Naive thymus-derived CD8-positive, alpha-beta T cell (primary cell): ENCODE measurements at regions not wholly inside any gene's neighbourhood (a gene's known extent, or its start where the extent isn't known, plus 50 kb on each side); places are given as distances from the start of the nearest gene placed in this dataset.
"Not testable (repeated sequence)": the region's sequence is repeated elsewhere in the genome, so short reads cannot be mapped to it uniquely, and the experiment has no call there.

Source experiments
- ATAC-seq, 2 donors: fragments of 150-1000 bp; cut with Tn5 transposase in 1 of 2; sonication (Bioruptor Pico), chemical (Tn5 transposase) in 1 of 2; 1 replicate in 1 of 2; 2 replicates in 1 of 2; pipeline ENCODE4 v1.10.0; 2021; ENCODE audit warnings: mild to moderate bottlenecking in 2 of 2, moderate library complexity in 2 of 2
- POLR2A ChIA-PET: fragments of 350-600 bp; sonication (Branson Sonifier 250); formaldehyde crosslinking; loops from one replicate; lab custom pipeline; 2021; ENCODE audit warnings: antibody characterized with exemption; lab: Charles Lee
- DNase-seq, 10 donors: peaks; one replicate each; pipeline versions ENCODE4 v3.0.0 to v3.0.0-alpha.2; 2020 to 2022
- H3K27ac Mint-ChIP-seq, 10 donors: one replicate each; pipeline ENCODE4 v1.8.0; 2020 to 2022; ENCODE audit warnings: mild to moderate bottlenecking in 10 of 10, mixed read lengths in 10 of 10, moderate library complexity in 4 of 10, inconsistent platforms in 1 of 10
- H3K27me3 Mint-ChIP-seq, 5 donors: one replicate each; pipeline ENCODE4 v1.8.0; 2021 to 2022; ENCODE audit warnings: mixed read lengths in 5 of 5
- H3K36me3 Mint-ChIP-seq, 3 donors: one replicate each; pipeline ENCODE4 v1.8.0; 2020 to 2022; ENCODE audit warnings: mixed read lengths in 3 of 3, mild to moderate bottlenecking in 2 of 3, inconsistent platforms in 1 of 3
- H3K4me1 Mint-ChIP-seq, 4 donors: one replicate each; pipeline ENCODE4 v1.8.0; 2021 to 2022; ENCODE audit warnings: mixed read lengths in 4 of 4
- H3K4me3 Mint-ChIP-seq, 10 donors: one replicate each; pipeline ENCODE4 v1.8.0; 2020 to 2022; ENCODE audit warnings: mild to moderate bottlenecking in 10 of 10, mixed read lengths in 10 of 10, moderate library complexity in 6 of 10, inconsistent platforms in 1 of 10
- H3K9me3 Mint-ChIP-seq, 9 donors: one replicate each; pipeline ENCODE4 v1.8.0; 2020 to 2022; ENCODE audit warnings: mixed read lengths in 9 of 9, mild to moderate bottlenecking in 3 of 9, inconsistent platforms in 1 of 9, moderate library complexity in 1 of 9

GRCh38 chr9:62897411-62898225 lies 1707.8 kb downstream of the SPATA31A7 start:
- ATAC-seq (peak in 1 of 2 donors; percentile 44), DNase-seq (peak in 9 of 10 donors; percentile 20 to 87 (median 67))
- POLR2A ChIA-PET, H3K36me3 Mint-ChIP-seq, H3K27me3 Mint-ChIP-seq, H3K4me1 Mint-ChIP-seq, H3K9me3 Mint-ChIP-seq: not testable (repeated sequence)
- peak overlapping the region in 6 of 10 donors; percentile 19 to 96 (median 39) for H3K27ac Mint-ChIP-seq
- peak overlapping the region; percentile 14 to 98 (median 68) for H3K4me3 Mint-ChIP-seq

GRCh38 chr9:62899666-62900065 lies 1709.8 kb downstream of the SPATA31A7 start:
- H3K36me3 Mint-ChIP-seq, H3K27me3 Mint-ChIP-seq, H3K4me1 Mint-ChIP-seq, H3K27ac Mint-ChIP-seq, POLR2A ChIA-PET, H3K9me3 Mint-ChIP-seq, ATAC-seq, H3K4me3 Mint-ChIP-seq: not testable (repeated sequence)
- peak in 1 of 10 donors; percentile 42 for DNase-seq

GRCh38 chr9:62904061-62904460 lies 1714.2 kb downstream of the SPATA31A7 start:
- H3K4me1 Mint-ChIP-seq, H3K4me3 Mint-ChIP-seq, H3K27me3 Mint-ChIP-seq, ATAC-seq, H3K27ac Mint-ChIP-seq, H3K36me3 Mint-ChIP-seq, H3K9me3 Mint-ChIP-seq, POLR2A ChIA-PET: not testable (repeated sequence)
- DNase-seq = peak in 1 of 10 donors; percentile 56

GRCh38 chr9:62905722-62906121 lies 1715.9 kb downstream of the SPATA31A7 start:
- H3K27me3 Mint-ChIP-seq, H3K27ac Mint-ChIP-seq, H3K4me1 Mint-ChIP-seq, ATAC-seq, POLR2A ChIA-PET, H3K9me3 Mint-ChIP-seq, H3K36me3 Mint-ChIP-seq, H3K4me3 Mint-ChIP-seq: not testable (repeated sequence)
- DNase-seq = peak in 1 of 10 donors; percentile 23

- H3K9me3 Mint-ChIP-seq, H3K4me1 Mint-ChIP-seq, ATAC-seq, H3K36me3 Mint-ChIP-seq, H3K27ac Mint-ChIP-seq, POLR2A ChIA-PET, H3K27me3 Mint-ChIP-seq, H3K4me3 Mint-ChIP-seq: not testable (repeated sequence)
- DNase-seq = peak in 1 of 10 donors; percentile 26
These were observed 1718.0 kb downstream of the SPATA31A7 start for GRCh38 chr9:62907866-62908265.

- H3K27me3 Mint-ChIP-seq, H3K9me3 Mint-ChIP-seq, H3K4me1 Mint-ChIP-seq, H3K4me3 Mint-ChIP-seq, ATAC-seq, POLR2A ChIA-PET, H3K36me3 Mint-ChIP-seq, H3K27ac Mint-ChIP-seq: not testable (repeated sequence)
- DNase-seq = peak in 1 of 10 donors; percentile 41
These were observed 1718.4 kb downstream of the SPATA31A7 start for GRCh38 chr9:62908271-62908670.

- H3K36me3 Mint-ChIP-seq, ATAC-seq, H3K9me3 Mint-ChIP-seq, H3K27me3 Mint-ChIP-seq, DNase-seq, H3K4me3 Mint-ChIP-seq, H3K27ac Mint-ChIP-seq, POLR2A ChIA-PET, H3K4me1 Mint-ChIP-seq: not testable (repeated sequence)
These were observed 1719.6 kb downstream of the SPATA31A7 start for GRCh38 chr9:62909447-62909846.

- ATAC-seq, DNase-seq, H3K36me3 Mint-ChIP-seq, H3K9me3 Mint-ChIP-seq, H3K4me3 Mint-ChIP-seq, POLR2A ChIA-PET, H3K27ac Mint-ChIP-seq, H3K4me1 Mint-ChIP-seq, H3K27me3 Mint-ChIP-seq: not testable (repeated sequence)
These were observed 1722.4 kb downstream of the SPATA31A7 start for GRCh38 chr9:62912278-62912677.

GRCh38 chr9:62915168-62915567 lies 1725.3 kb downstream of the SPATA31A7 start:
- DNase-seq = peak in 1 of 10 donors; percentile 9
- H3K4me3 Mint-ChIP-seq, POLR2A ChIA-PET, H3K27ac Mint-ChIP-seq, H3K36me3 Mint-ChIP-seq, H3K27me3 Mint-ChIP-seq, H3K4me1 Mint-ChIP-seq, ATAC-seq, H3K9me3 Mint-ChIP-seq: not testable (repeated sequence)

GRCh38 chr9:62915661-62916060 lies 1725.8 kb downstream of the SPATA31A7 start:
- H3K4me3 Mint-ChIP-seq, H3K27me3 Mint-ChIP-seq, H3K4me1 Mint-ChIP-seq, H3K36me3 Mint-ChIP-seq, POLR2A ChIA-PET, H3K27ac Mint-ChIP-seq, H3K9me3 Mint-ChIP-seq: not testable (repeated sequence)
- ATAC-seq (peak; percentile 97 to 100), DNase-seq (peak in 2 of 10 donors; percentile 25 to 29)

- H3K27me3 Mint-ChIP-seq, POLR2A ChIA-PET, H3K4me3 Mint-ChIP-seq, ATAC-seq, H3K36me3 Mint-ChIP-seq, H3K27ac Mint-ChIP-seq, H3K9me3 Mint-ChIP-seq, H3K4me1 Mint-ChIP-seq: not testable (repeated sequence)
- DNase-seq = peak in 1 of 10 donors; percentile 10
These were observed 1729.0 kb downstream of the SPATA31A7 start for GRCh38 chr9:62918648-62919385.

GRCh38 chr9:62931484-62931883 lies 1741.6 kb downstream of the SPATA31A7 start:
- H3K4me3 Mint-ChIP-seq, H3K27me3 Mint-ChIP-seq, H3K27ac Mint-ChIP-seq, H3K9me3 Mint-ChIP-seq, H3K4me1 Mint-ChIP-seq, ATAC-seq, POLR2A ChIA-PET, H3K36me3 Mint-ChIP-seq, DNase-seq: not testable (repeated sequence)

GRCh38 chr9:62952840-62953239 lies 1763.0 kb downstream of the SPATA31A7 start:
- ATAC-seq = not testable (repeated sequence)

More at GRCh38 chr9:62952840-62953239, 1763.0 kb downstream of the SPATA31A7 start:
- H3K4me1 Mint-ChIP-seq, H3K27ac Mint-ChIP-seq, H3K27me3 Mint-ChIP-seq, H3K9me3 Mint-ChIP-seq, DNase-seq, POLR2A ChIA-PET, H3K36me3 Mint-ChIP-seq, H3K4me3 Mint-ChIP-seq: not testable (repeated sequence)
